ENCODE measurements at regions not wholly inside any gene's neighbourhood (a gene's known extent, or its start where the extent isn't known, plus 50 kb on each side); places are given as distances from the start of the nearest gene placed in this dataset.

DNA sequence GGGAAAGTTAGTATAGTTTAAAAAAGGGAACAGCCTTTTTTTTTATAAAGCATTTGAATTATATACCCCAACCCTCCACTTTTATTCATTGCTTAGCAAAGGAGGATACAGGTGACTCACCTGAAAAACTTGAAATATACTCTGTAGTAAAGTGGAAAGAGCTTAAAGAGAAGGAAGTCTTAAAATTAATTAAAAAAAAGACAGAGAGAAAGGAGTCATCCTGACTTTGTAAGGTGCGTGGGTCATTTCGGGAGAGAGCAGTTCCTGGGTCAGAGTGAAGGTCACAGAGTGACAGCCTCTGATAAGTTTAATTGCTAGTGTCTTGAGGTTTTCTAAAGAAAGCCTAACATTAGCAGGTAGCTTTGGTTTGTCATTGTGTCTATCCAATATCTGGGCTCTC, 310.3 kb downstream of the KLF5 start:
- DNase-seq (ENCODE audit: low read depth in 1 of 2, low spot score in 1 of 2), result no peak
- no peaks in the 10 kb centered on the region for H3K27me3 ChIP-seq
- H3K36me3 ChIP-seq, result no peaks in the 10 kb centered on the region
- TF ChIP-seq, protein P1, sequence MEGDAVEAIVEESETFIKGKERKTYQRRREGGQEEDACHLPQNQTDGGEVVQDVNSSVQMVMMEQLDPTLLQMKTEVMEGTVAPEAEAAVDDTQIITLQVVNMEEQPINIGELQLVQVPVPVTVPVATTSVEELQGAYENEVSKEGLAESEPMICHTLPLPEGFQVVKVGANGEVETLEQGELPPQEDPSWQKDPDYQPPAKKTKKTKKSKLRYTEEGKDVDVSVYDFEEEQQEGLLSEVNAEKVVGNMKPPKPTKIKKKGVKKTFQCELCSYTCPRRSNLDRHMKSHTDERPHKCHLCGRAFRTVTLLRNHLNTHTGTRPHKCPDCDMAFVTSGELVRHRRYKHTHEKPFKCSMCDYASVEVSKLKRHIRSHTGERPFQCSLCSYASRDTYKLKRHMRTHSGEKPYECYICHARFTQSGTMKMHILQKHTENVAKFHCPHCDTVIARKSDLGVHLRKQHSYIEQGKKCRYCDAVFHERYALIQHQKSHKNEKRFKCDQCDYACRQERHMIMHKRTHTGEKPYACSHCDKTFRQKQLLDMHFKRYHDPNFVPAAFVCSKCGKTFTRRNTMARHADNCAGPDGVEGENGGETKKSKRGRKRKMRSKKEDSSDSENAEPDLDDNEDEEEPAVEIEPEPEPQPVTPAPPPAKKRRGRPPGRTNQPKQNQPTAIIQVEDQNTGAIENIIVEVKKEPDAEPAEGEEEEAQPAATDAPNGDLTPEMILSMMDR (IDR thresholded peaks at IDR 0.05; ENCODE audit: low read depth, low read length), result no peak
- H3K4me3 ChIP-seq, result no peak overlapping the region
- H3K27ac ChIP-seq, result no peak overlapping the region
- no peaks in the 10 kb centered on the region for H3K4me1 ChIP-seq (ENCODE audit: low read depth)
- H3K9me3 ChIP-seq (ENCODE audit: low read depth), result no peaks in the 10 kb centered on the region

DNA sequence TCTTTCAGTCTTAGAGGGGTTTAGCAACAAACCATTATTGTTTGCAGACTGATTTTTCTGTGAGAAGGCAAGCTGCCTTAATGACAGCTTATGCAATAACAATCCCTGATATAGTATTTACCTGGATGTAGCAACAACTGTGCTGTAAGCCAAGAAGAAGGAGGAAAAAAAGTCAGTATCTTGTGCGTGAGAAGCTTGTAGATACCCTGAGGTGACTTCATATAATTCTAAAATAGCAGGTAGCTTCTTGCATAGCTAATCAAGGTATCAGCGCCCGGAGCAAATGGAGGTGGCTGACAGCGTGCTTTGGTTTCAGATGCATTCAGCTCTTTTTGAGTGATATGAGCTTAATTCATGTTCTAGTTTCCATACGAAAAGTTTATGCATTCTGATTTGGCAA, 309.8 kb downstream of the KLF5 start:
- TF ChIP-seq, protein P1 (IDR thresholded peaks at IDR 0.05; ENCODE audit: low read depth, low read length), result no peak
- no peaks in the 10 kb centered on the region for H3K9me3 ChIP-seq (ENCODE audit: low read depth)
- no peak overlapping the region for H3K4me3 ChIP-seq
- no peak for DNase-seq (ENCODE audit: low read depth in 1 of 2, low spot score in 1 of 2)
- no peaks in the 10 kb centered on the region for H3K36me3 ChIP-seq
- no peaks in the 10 kb centered on the region for H3K27me3 ChIP-seq
- no peak overlapping the region for H3K27ac ChIP-seq
- no peaks in the 10 kb centered on the region for H3K4me1 ChIP-seq (ENCODE audit: low read depth)

DNA sequence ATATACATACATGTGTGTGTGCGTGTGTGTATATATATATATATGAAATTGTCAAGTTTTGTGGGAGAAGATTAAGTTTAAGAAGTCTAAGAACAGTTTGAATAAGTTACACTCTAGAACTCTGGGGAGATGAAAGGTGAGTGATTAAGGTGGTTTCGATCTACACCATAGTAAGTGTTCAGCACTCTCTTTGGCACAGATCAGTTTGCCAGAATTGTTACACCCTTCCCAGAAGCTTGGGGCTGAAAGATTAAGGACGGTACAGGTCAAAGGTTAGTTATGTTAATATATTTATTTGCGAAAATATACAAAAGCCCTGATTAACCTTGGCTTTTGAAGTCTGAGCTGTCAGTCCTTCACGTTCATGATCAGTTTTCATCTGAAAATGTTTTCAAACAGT, 309.1 kb downstream of the KLF5 start:
- no peak for DNase-seq (ENCODE audit: low read depth in 1 of 2, low spot score in 1 of 2)
- TF ChIP-seq, protein P1 (IDR thresholded peaks at IDR 0.05; ENCODE audit: low read depth, low read length), result no peak
- H3K4me3 ChIP-seq, result no peak overlapping the region
- no peaks in the 10 kb centered on the region for H3K9me3 ChIP-seq (ENCODE audit: low read depth)
- H3K27ac ChIP-seq, result no peak overlapping the region
- H3K36me3 ChIP-seq, result no peaks in the 10 kb centered on the region
- no peaks in the 10 kb centered on the region for H3K4me1 ChIP-seq (ENCODE audit: low read depth)
- H3K27me3 ChIP-seq, result no peaks in the 10 kb centered on the region

GRCh38 chr13:73366241-73366640, 307.4 kb downstream of the KLF5 start:
- no peaks in the 10 kb centered on the region for H3K9me3 ChIP-seq (ENCODE audit: low read depth)
- no peak overlapping the region for H3K4me3 ChIP-seq
- H3K4me1 ChIP-seq (ENCODE audit: low read depth), result no peaks in the 10 kb centered on the region
- DNase-seq (ENCODE audit: low read depth in 1 of 2, low spot score in 1 of 2), result no peak
- no peaks in the 10 kb centered on the region for H3K27me3 ChIP-seq
- H3K36me3 ChIP-seq, result no peaks in the 10 kb centered on the region
- no peak overlapping the region for H3K27ac ChIP-seq
- TF ChIP-seq, protein P1 (IDR thresholded peaks at IDR 0.05; ENCODE audit: low read depth, low read length), result no peak

DNA sequence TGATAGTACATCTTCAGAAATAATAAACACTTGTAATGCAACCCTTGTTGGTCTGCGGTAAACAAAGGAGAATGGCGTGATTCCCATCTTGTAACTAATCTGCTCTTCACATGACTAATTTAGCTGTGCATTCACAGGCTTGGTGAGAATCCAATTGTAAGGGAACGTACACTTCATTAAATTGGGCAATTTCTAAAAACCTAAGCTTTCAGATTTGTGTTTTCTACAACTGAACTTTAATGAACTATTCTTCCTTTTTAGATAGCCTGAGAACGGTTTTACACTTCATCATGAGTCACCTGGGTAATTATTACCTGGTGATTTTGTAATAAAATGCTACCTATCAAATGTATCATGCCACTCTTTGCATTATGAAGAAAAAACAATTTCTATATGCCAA, 306.9 kb downstream of the KLF5 start:
- no peaks in the 10 kb centered on the region for H3K36me3 ChIP-seq
- H3K27me3 ChIP-seq, result no peaks in the 10 kb centered on the region
- no peaks in the 10 kb centered on the region for H3K4me1 ChIP-seq (ENCODE audit: low read depth)
- DNase-seq (ENCODE audit: low read depth in 1 of 2, low spot score in 1 of 2), result no peak
- H3K9me3 ChIP-seq (ENCODE audit: low read depth), result no peaks in the 10 kb centered on the region
- H3K4me3 ChIP-seq, result no peak overlapping the region
- TF ChIP-seq, protein P1 (IDR thresholded peaks at IDR 0.05; ENCODE audit: low read depth, low read length), result no peak
- no peak overlapping the region for H3K27ac ChIP-seq

DNA sequence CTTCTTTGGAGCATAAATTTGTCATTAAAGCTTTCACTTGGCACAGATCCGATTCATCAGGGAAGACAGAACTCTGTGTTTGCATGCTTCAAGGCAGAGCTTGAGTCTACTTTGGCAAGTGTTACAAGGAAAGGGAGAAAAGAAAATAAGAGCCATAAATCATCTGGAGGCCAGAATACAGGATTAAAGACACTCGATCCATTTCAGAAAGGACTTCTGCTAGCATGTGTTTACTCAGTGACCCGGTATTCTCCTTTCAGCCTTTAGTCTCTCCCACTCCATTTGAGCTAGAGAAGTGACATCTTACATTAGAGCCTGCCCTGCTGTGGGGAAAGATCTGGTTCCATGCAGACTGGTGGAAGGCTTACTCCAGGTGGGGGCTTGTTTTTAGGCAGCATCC, 306.4 kb downstream of the KLF5 start:
- no peaks in the 10 kb centered on the region for H3K36me3 ChIP-seq
- no peak overlapping the region for H3K4me3 ChIP-seq
- no peaks in the 10 kb centered on the region for H3K9me3 ChIP-seq (ENCODE audit: low read depth)
- H3K4me1 ChIP-seq (ENCODE audit: low read depth), result no peaks in the 10 kb centered on the region
- no peak overlapping the region for H3K27ac ChIP-seq
- TF ChIP-seq, protein P1 (IDR thresholded peaks at IDR 0.05; ENCODE audit: low read depth, low read length), result no peak
- no peak for DNase-seq (ENCODE audit: low read depth in 1 of 2, low spot score in 1 of 2)
- H3K27me3 ChIP-seq, result no peaks in the 10 kb centered on the region

Measured in cardiac muscle cell (in vitro differentiated cells and primary cell).